AG04449 (cell line): ENCODE measurements at regions not wholly inside any gene's neighbourhood (a gene's known extent, or its start where the extent isn't known, plus 50 kb on each side); places are given as distances from the start of the nearest gene placed in this dataset.

Source experiments
- CTCF ChIA-PET: fragments of 350-600 bp; formaldehyde crosslinking; extraction: SDS; loops from one replicate; lab custom pipeline; 2021; ENCODE audit warnings: antibody characterized with exemption; lab: Yijun Ruan, JAX
- POLR2A ChIA-PET: fragments of 400-600, 350-600 bp; formaldehyde crosslinking; extraction: SDS; loops from one replicate; lab custom pipeline; 2020; ENCODE audit warnings: antibody characterized with exemption, inconsistent platforms; lab: Yijun Ruan, JAX
- DNase-seq: peaks from one replicate; pipeline ENCODE4 v3.0.0-alpha.2; 2010; ENCODE audit warnings: low read depth, low spot score
- H3K4me3 ChIP-seq: 2 replicates; pipeline ENCODE4 v1.5.1; 2011; ENCODE audit warnings: low read depth, mild to moderate bottlenecking, control low read depth, low read length
- TF ChIP-seq, protein P1 (sequence below): IDR thresholded peaks from one replicate; pipeline ENCODE4 v1.5.1; 2011; ENCODE audit warnings: mild to moderate bottlenecking, moderate library complexity, low read length, control low read depth, inconsistent platforms; ENCODE audit not compliant: insufficient read depth; ENCODE audit errors: missing control alignments

DNA sequence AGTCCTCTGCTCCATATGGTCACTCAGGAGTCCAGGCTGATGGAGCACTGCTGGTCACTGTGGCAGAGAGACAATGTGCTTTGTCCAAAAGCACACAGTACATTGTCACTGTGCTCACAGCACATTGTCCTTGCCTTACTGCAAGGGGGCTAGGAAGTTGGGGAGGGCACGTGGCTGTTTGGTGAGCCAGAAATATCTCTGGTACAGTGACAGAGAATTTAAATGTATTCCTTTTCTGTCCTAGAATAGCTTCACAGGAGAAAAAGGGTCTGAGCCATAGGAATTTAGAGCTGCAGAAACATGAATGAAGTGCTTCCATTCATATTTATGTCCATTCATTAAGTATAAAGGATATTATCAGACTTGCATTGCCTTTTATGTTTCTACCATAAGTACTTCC is 110.8 kb upstream of the TRIM2 start:
- no peak overlapping the region for H3K4me3 ChIP-seq
- POLR2A ChIA-PET: no interaction called here
- no peak for DNase-seq
- CTCF ChIA-PET: interaction anchor here (5.6 to 7.8 kb wide), 2 partner anchors 9 to 34 kb away, joined by 40 to 94 read pairs; no protein-coding TSS in a partner anchor
- TF ChIP-seq, protein P1, sequence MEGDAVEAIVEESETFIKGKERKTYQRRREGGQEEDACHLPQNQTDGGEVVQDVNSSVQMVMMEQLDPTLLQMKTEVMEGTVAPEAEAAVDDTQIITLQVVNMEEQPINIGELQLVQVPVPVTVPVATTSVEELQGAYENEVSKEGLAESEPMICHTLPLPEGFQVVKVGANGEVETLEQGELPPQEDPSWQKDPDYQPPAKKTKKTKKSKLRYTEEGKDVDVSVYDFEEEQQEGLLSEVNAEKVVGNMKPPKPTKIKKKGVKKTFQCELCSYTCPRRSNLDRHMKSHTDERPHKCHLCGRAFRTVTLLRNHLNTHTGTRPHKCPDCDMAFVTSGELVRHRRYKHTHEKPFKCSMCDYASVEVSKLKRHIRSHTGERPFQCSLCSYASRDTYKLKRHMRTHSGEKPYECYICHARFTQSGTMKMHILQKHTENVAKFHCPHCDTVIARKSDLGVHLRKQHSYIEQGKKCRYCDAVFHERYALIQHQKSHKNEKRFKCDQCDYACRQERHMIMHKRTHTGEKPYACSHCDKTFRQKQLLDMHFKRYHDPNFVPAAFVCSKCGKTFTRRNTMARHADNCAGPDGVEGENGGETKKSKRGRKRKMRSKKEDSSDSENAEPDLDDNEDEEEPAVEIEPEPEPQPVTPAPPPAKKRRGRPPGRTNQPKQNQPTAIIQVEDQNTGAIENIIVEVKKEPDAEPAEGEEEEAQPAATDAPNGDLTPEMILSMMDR: no peak

GRCh38 chr4:153093802-153094201 is 110.4 kb upstream of the TRIM2 start:
- TF ChIP-seq, protein P1: no peak
- POLR2A ChIA-PET: no interaction called here

GRCh38 chr4:153094435-153094834 is 109.8 kb upstream of the TRIM2 start:
- POLR2A ChIA-PET: no interaction called here
- CTCF ChIA-PET: interaction anchor here (5.6 to 7.8 kb wide), 2 partner anchors 10 to 33 kb away, joined by 40 to 94 read pairs; no protein-coding TSS in a partner anchor
- TF ChIP-seq, protein P1: no peak
- no peak overlapping the region for H3K4me3 ChIP-seq
- DNase-seq: no peak

More at GRCh38 chr4:153093802-153094201, 110.4 kb upstream of the TRIM2 start:
- DNase-seq: no peak
- CTCF ChIA-PET: interaction anchor here (5.6 to 7.8 kb wide), 2 partner anchors 9 to 34 kb away, joined by 40 to 94 read pairs; no protein-coding TSS in a partner anchor
- no peak overlapping the region for H3K4me3 ChIP-seq

DNA sequence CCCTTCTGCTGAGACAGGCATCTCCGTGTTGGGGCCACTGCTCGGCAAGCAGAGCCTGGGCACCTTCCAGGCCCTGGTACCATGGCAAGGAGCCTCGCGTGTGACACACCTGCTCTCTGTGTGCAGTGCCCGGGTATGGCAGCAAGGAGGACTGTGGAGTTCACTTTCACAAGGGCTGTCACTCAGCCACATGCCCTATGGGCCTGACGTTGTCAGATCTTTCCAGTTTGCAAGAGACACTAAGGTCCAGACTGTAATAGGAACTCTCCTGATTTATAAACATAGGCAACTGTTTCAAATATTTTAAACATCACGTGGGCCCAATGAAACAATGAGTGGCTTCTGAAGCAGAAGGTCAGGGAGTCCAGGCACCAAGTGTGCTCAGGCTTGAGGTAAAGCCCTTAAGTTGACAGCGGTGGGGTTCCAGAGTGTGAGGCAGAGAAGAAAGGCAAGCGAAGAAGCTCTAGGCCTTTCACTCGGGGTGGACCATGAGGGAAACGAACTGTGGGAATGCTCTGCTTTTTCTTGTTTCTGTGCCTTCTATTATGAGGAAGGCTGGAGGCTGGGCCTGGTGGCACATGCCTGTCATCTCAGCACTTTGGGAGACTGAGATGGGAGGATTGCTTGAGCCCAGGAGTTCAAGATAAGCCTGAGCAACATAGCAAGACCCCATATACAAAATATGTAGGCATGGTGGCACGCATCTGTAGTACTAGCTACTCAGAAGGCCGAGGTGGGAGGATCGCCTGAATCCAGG is 108.6 kb upstream of the TRIM2 start:
- no peak for DNase-seq
- ChIA-PET POLR2A (no interaction called here), CTCF (interaction anchor here (1.1 to 7.8 kb wide), 3 partner anchors 11 to 32 kb away, joined by 4 to 94 read pairs (median 40); no protein-coding TSS in a partner anchor)
- TF ChIP-seq, protein P1: no peak
- H3K4me3 ChIP-seq: no peak overlapping the region

GRCh38 chr4:153096344-153096743 is 107.9 kb upstream of the TRIM2 start:
- ChIA-PET CTCF (interaction anchor here (0.8 to 7.8 kb wide), 5 partner anchors 12 to 31 kb away, joined by 3 to 94 read pairs (median 6); no protein-coding TSS in a partner anchor), POLR2A (no interaction called here)

More at GRCh38 chr4:153096344-153096743, 107.9 kb upstream of the TRIM2 start:
- DNase-seq: no peak
- TF ChIP-seq, protein P1: no peak
- H3K4me3 ChIP-seq: no peak overlapping the region
